H1 (cell line): ENCODE measurements at regions not wholly inside any gene's neighbourhood (a gene's known extent, or its start where the extent isn't known, plus 50 kb on each side); places are given as distances from the start of the nearest gene placed in this dataset.

Experiments used
- KDM1A ChIP-seq: fragments of 200-600, 300-600 bp; sonication (generic); IDR thresholded peaks from 2 replicates; pipeline ENCODE4 v1.7.1; 2016; ENCODE audit warnings: mild to moderate bottlenecking, low read length, borderline replicate concordance
- KDM5A ChIP-seq: fragments of 200-600 bp; IDR thresholded peaks from 2 replicates; pipeline ENCODE4 v1.7.1; 2012; ENCODE audit warnings: mild to moderate bottlenecking, low read length, inconsistent platforms, mixed read lengths
- NRF1 ChIP-seq: IDR thresholded peaks from 2 replicates; pipeline ENCODE4 v1.6.1; 2011; ENCODE audit warnings: mild to moderate bottlenecking, low read depth, low read length, improper control_type of control experiment
- RNF2 ChIP-seq: fragments of 200-900, 300-1000 bp; sonication (generic); IDR thresholded peaks from 2 replicates; pipeline ENCODE4 v1.7.1; 2016; ENCODE audit warnings: borderline replicate concordance, low read depth, mild to moderate bottlenecking, antibody characterized with exemption, low read length; ENCODE audit not compliant: poor library complexity, severe bottlenecking; ENCODE audit errors: missing control alignments
- SUZ12 ChIP-seq: fragments of 200-600 bp; sonication (generic); IDR thresholded peaks from 2 replicates; pipeline ENCODE4 v1.6.1; 2012; ENCODE audit warnings: mild to moderate bottlenecking, inconsistent platforms, low read length, moderate library complexity, mixed read lengths
- TAF1 ChIP-seq: IDR thresholded peaks from 2 replicates; pipeline ENCODE4 v1.6.1; 2011; ENCODE audit warnings: mild to moderate bottlenecking, low read depth, low read length
- TEAD4 ChIP-seq: IDR thresholded peaks from 2 replicates; pipeline ENCODE4 v1.6.1; 2012; ENCODE audit warnings: low read depth, low read length, inconsistent platforms, mixed read lengths
- ZNF274 ChIP-seq: IDR thresholded peaks from 2 replicates; pipeline ENCODE4 v1.7.0; 2012; ENCODE audit warnings: low read length, borderline replicate concordance; ENCODE audit errors: extremely low read depth

GRCh38 chr11:27573024-27573423, 66.5 kb upstream of the LIN7C start (continued):
- TF ChIP-seq RNF2 = no peak
- no peak for TF ChIP-seq ZNF274
- TF ChIP-seq KDM5A = no peak
- no peak for TF ChIP-seq SUZ12
- TF ChIP-seq NRF1 = no peak
- no peak for TF ChIP-seq KDM1A
- no peak for TF ChIP-seq TAF1
- TF ChIP-seq TEAD4 = no peak
